Liver (tissue), 8 donors: ENCODE measurements at regions not wholly inside any gene's neighbourhood (a gene's known extent, or its start where the extent isn't known, plus 50 kb on each side); places are given as distances from the start of the nearest gene placed in this dataset.

ENCODE experiments used
- DNase-seq: peaks from one replicate; pipeline ENCODE4 v3.0.0-alpha.2; 2017; ENCODE audit warnings: low spot score
- H3K27ac ChIP-seq, 2 donors: one replicate each; pipeline ENCODE4 v1.7.0; 2013; ENCODE audit warnings: inconsistent platforms in 2 of 2, low read length in 2 of 2, control low read depth in 1 of 2, low read depth in 1 of 2, mild to moderate bottlenecking in 1 of 2
- H3K27me3 ChIP-seq, 4 donors: one replicate each; pipeline versions ENCODE4 v1.6.1 to v1.7.0; 2013; ENCODE audit warnings: low read length in 3 of 4, inconsistent platforms in 1 of 4, mild to moderate bottlenecking in 1 of 4, moderate library complexity in 1 of 4; ENCODE audit not compliant: control insufficient read depth in 4 of 4, insufficient read depth in 4 of 4
- H3K36me3 ChIP-seq, 4 donors: one replicate each; pipeline versions ENCODE4 v1.6.1 to v1.7.0; 2013; ENCODE audit warnings: low read length in 3 of 4, mild to moderate bottlenecking in 3 of 4, low read depth in 1 of 4, moderate library complexity in 1 of 4; ENCODE audit not compliant: control insufficient read depth in 4 of 4, insufficient read depth in 3 of 4
- H3K4me1 ChIP-seq, 4 donors: one replicate each; pipeline versions ENCODE4 v1.6.1 to v1.7.0; 2013; ENCODE audit warnings: low read length in 3 of 4, mild to moderate bottlenecking in 3 of 4, moderate library complexity in 1 of 4; ENCODE audit not compliant: control insufficient read depth in 4 of 4, insufficient read depth in 4 of 4
- H3K4me3 ChIP-seq, 3 donors: one replicate each; pipeline versions ENCODE4 v1.6.1 to v1.7.0; 2013; ENCODE audit warnings: low read length in 3 of 3, control low read depth in 1 of 3, low read depth in 1 of 3, mild to moderate bottlenecking in 1 of 3
- H3K9ac ChIP-seq, 2 donors: one replicate each; pipeline ENCODE4 v1.7.0; 2013; ENCODE audit warnings: low read length in 2 of 2, mild to moderate bottlenecking in 2 of 2, moderate library complexity in 2 of 2, control low read depth in 1 of 2, low read depth in 1 of 2
- H3K9me3 ChIP-seq, 4 donors: one replicate each; pipeline versions ENCODE4 v1.6.1 to v1.7.0; 2013; ENCODE audit warnings: low read length in 3 of 4; ENCODE audit not compliant: control insufficient read depth in 4 of 4
- FOXA1 ChIP-seq: IDR thresholded peaks from 2 replicates; pipeline ENCODE4 v1.6.1; 2016; ENCODE audit warnings: antibody characterized with exemption
- FOXA2 ChIP-seq: IDR thresholded peaks from 2 replicates; pipeline ENCODE4 v1.6.1; 2016; ENCODE audit warnings: antibody characterized with exemption
- GABPA ChIP-seq, 2 donors: IDR thresholded peaks in 1 of 2; conservative IDR thresholded peaks in 1 of 2; 2 replicates each; pipeline ENCODE4 v1.6.1; 2016; ENCODE audit warnings: antibody characterized with exemption in 2 of 2, mild to moderate bottlenecking in 1 of 2, moderate library complexity in 1 of 2
- HNF4G ChIP-seq: IDR thresholded peaks from 2 replicates; pipeline ENCODE4 v1.6.1; 2016; ENCODE audit warnings: antibody characterized with exemption
- JUND ChIP-seq, 2 donors: IDR thresholded peaks; 2 replicates each; pipeline ENCODE4 v1.6.1; 2016; ENCODE audit warnings: antibody characterized with exemption in 2 of 2
- NR2F2 ChIP-seq: IDR thresholded peaks from 2 replicates; pipeline ENCODE4 v1.6.1; 2016; ENCODE audit warnings: antibody characterized with exemption
- RAD21 ChIP-seq, 2 donors: IDR thresholded peaks; 2 replicates each; pipeline ENCODE4 v1.6.1; 2016; ENCODE audit warnings: antibody characterized with exemption in 2 of 2, mild to moderate bottlenecking in 2 of 2
- RXRA ChIP-seq, 2 donors: IDR thresholded peaks; 2 replicates each; pipeline ENCODE4 v1.6.1; 2017 to 2018; ENCODE audit warnings: antibody characterized with exemption in 2 of 2, mild to moderate bottlenecking in 1 of 2
- SP1 ChIP-seq: IDR thresholded peaks from 2 replicates; pipeline ENCODE4 v1.6.1; 2018; ENCODE audit warnings: antibody characterized with exemption, mild to moderate bottlenecking
- WGBS: extraction: QIAGEN DNeasy Blood & Tissue Kit; methylation state at CpG from one replicate; pipeline ENCODE4 v1.1.7; 2013; 5-methylcytosine and 5-hydroxymethylcytosine counted together
- TF ChIP-seq, protein P1 (sequence below): IDR thresholded peaks from 2 replicates; pipeline ENCODE4 v1.6.1; 2016; ENCODE audit warnings: antibody characterized with exemption
- TF ChIP-seq, protein P2 (sequence below): fragments of 150-350 bp; IDR thresholded peaks from 2 replicates; pipeline ENCODE4 v1.5.1; 2017; ENCODE audit warnings: improper control_type of control experiment, low read depth, low read length; ENCODE audit not compliant: missing input control
- TF ChIP-seq, protein P3 (sequence below): IDR thresholded peaks from 2 replicates; pipeline ENCODE4 v1.6.1; 2016; ENCODE audit warnings: antibody characterized with exemption
- TF ChIP-seq, protein P4 (sequence below): IDR thresholded peaks from 2 replicates; pipeline ENCODE4 v1.6.1; 2016; ENCODE audit warnings: antibody characterized with exemption, mild to moderate bottlenecking
- donor health status: healthy.
- donor health status: healthy.
- donor health status: healthy.
- donor health status: healthy.
- donor health status: healthy.

DNA sequence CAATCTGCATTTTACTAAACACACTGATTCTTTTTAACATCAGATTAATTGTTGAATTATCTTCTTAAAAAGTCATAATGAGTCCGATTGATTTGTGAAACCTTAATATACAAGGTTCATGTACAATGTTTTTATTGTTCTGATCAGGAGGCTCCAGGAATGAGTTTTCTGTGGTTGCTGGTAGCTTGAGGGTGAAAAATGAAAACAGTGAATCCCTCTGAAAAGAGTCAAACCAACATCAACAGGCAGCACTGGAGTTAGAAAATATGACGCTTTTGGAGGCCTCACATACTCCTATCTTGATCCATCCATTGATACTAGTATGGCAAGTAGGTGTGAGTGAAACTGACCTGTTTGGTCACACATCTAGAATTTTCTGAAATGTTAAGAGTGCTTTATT lies 216.3 kb upstream of the ETAA1 start (continued):
- TF ChIP-seq, protein P1, sequence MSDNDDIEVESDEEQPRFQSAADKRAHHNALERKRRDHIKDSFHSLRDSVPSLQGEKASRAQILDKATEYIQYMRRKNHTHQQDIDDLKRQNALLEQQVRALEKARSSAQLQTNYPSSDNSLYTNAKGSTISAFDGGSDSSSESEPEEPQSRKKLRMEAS, result no peak
- TF ChIP-seq JUND (IDR thresholded peaks at IDR 0.05) (no peak), FOXA1 (no peak), SP1 (no peak), RAD21 (IDR thresholded peaks at IDR 0.05) (no peak)
- TF ChIP-seq, protein P2, sequence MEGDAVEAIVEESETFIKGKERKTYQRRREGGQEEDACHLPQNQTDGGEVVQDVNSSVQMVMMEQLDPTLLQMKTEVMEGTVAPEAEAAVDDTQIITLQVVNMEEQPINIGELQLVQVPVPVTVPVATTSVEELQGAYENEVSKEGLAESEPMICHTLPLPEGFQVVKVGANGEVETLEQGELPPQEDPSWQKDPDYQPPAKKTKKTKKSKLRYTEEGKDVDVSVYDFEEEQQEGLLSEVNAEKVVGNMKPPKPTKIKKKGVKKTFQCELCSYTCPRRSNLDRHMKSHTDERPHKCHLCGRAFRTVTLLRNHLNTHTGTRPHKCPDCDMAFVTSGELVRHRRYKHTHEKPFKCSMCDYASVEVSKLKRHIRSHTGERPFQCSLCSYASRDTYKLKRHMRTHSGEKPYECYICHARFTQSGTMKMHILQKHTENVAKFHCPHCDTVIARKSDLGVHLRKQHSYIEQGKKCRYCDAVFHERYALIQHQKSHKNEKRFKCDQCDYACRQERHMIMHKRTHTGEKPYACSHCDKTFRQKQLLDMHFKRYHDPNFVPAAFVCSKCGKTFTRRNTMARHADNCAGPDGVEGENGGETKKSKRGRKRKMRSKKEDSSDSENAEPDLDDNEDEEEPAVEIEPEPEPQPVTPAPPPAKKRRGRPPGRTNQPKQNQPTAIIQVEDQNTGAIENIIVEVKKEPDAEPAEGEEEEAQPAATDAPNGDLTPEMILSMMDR, result no peak

DNA sequence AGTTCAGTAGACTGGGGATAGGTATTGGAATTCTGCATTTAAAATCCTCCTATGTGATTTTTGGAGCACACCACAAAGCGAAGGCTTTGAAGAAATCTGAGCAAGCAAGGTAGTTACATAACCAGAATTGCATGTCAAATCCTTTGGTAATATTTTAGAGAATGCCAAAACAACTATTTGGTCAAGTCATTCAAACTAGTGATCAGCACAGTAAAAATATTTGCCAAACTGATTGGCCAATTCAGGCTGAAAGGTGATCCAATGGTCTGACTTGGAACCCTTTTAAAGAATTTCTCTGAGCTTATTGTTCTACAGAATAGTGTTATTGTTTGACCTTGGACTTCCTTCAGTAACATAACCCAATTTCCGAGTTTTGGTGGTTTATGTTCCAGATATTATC lies 214.2 kb upstream of the ETAA1 start:
- DNase-seq, result no peak
- H3K9me3 ChIP-seq, result no peaks in the 10 kb centered on the region
- no peak overlapping the region for H3K4me3 ChIP-seq
- H3K9ac ChIP-seq, result no peak overlapping the region
- no peaks in the 10 kb centered on the region for H3K36me3 ChIP-seq
- no peaks in the 10 kb centered on the region for H3K4me1 ChIP-seq
- WGBS, result 35% methylated on average over 2 of the region's 2 CpGs
- TF ChIP-seq HNF4G, result no peak
- TF ChIP-seq, protein P2, result no peak
- TF ChIP-seq, protein P3, sequence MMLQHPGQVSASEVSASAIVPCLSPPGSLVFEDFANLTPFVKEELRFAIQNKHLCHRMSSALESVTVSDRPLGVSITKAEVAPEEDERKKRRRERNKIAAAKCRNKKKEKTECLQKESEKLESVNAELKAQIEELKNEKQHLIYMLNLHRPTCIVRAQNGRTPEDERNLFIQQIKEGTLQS, result no peak
- peak in 1 of 2 donors; percentile 41 for TF ChIP-seq RXRA (IDR thresholded peaks at IDR 0.05)
- TF ChIP-seq, protein P4, sequence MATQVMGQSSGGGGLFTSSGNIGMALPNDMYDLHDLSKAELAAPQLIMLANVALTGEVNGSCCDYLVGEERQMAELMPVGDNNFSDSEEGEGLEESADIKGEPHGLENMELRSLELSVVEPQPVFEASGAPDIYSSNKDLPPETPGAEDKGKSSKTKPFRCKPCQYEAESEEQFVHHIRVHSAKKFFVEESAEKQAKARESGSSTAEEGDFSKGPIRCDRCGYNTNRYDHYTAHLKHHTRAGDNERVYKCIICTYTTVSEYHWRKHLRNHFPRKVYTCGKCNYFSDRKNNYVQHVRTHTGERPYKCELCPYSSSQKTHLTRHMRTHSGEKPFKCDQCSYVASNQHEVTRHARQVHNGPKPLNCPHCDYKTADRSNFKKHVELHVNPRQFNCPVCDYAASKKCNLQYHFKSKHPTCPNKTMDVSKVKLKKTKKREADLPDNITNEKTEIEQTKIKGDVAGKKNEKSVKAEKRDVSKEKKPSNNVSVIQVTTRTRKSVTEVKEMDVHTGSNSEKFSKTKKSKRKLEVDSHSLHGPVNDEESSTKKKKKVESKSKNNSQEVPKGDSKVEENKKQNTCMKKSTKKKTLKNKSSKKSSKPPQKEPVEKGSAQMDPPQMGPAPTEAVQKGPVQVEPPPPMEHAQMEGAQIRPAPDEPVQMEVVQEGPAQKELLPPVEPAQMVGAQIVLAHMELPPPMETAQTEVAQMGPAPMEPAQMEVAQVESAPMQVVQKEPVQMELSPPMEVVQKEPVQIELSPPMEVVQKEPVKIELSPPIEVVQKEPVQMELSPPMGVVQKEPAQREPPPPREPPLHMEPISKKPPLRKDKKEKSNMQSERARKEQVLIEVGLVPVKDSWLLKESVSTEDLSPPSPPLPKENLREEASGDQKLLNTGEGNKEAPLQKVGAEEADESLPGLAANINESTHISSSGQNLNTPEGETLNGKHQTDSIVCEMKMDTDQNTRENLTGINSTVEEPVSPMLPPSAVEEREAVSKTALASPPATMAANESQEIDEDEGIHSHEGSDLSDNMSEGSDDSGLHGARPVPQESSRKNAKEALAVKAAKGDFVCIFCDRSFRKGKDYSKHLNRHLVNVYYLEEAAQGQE, result no peak
- no peak for TF ChIP-seq FOXA1
- TF ChIP-seq RAD21 (IDR thresholded peaks at IDR 0.05), result peak in 1 of 2 donors; percentile 15
- no peak for TF ChIP-seq GABPA (IDR thresholded peaks at IDR 0.05 in 1 of 2, conservative IDR thresholded peaks at IDR 0.05 in 1 of 2)
- no peak for TF ChIP-seq FOXA2
- TF ChIP-seq NR2F2, result no peak
- TF ChIP-seq SP1, result no peak
- no peak overlapping the region for H3K27ac ChIP-seq
- H3K27me3 ChIP-seq, result peaks cover 0 to 15% (median 3%) of the 10 kb centered on the region in 4 donors
